ENCODE measurements at regions not wholly inside any gene's neighbourhood (a gene's known extent, or its start where the extent isn't known, plus 50 kb on each side); places are given as distances from the start of the nearest gene placed in this dataset.
"Not testable (repeated sequence)": the region's sequence is repeated elsewhere in the genome, so short reads cannot be mapped to it uniquely, and the experiment has no call there.

- TF ChIP-seq ZBTB43 (CRISPR knock-in tag; IDR thresholded peaks at IDR 0.05); STAT6 (CRISPR knock-in tag; conservative IDR thresholded peaks at IDR 0.05; ENCODE audit: low read depth); CTCF (IDR thresholded peaks at IDR 0.05); ATF3 (CRISPR knock-in tag; conservative IDR thresholded peaks at IDR 0.05); MYBL2 (CRISPR knock-in tag; IDR thresholded peaks at IDR 0.05); ZMAT4 (CRISPR knock-in tag; IDR thresholded peaks at IDR 0.05); ERG (CRISPR knock-in tag; IDR thresholded peaks at IDR 0.05); ZNF232 (CRISPR knock-in tag; IDR thresholded peaks at IDR 0.05); NFYB (CRISPR knock-in tag; conservative IDR thresholded peaks at IDR 0.05; ENCODE audit: low read depth); ZNF121 (CRISPR knock-in tag; IDR thresholded peaks at IDR 0.05); MAX (CRISPR knock-in tag; IDR thresholded peaks at IDR 0.05); ARID4B (CRISPR knock-in tag; IDR thresholded peaks at IDR 0.05; ENCODE audit: borderline replicate concordance); TEAD1 (CRISPR knock-in tag; IDR thresholded peaks at IDR 0.05): not testable (repeated sequence)
Measured at GRCh38 chr3:176015228-176015627, 1156.1 kb downstream of the NAALADL2 start.

All from WTC11 (cell line).